Panc1 (cell line): ENCODE measurements at regions not wholly inside any gene's neighbourhood (a gene's known extent, or its start where the extent isn't known, plus 50 kb on each side); places are given as distances from the start of the nearest gene placed in this dataset.

Experiments used
- POLR2AphosphoS5 ChIP-seq: IDR thresholded peaks from 2 replicates; pipeline ENCODE4 v1.6.1; 2012; ENCODE audit warnings: mild to moderate bottlenecking, low read depth, low read length, moderate library complexity
- SIN3A ChIP-seq: IDR thresholded peaks from 2 replicates; pipeline ENCODE4 v1.6.1; 2012; ENCODE audit warnings: low read depth, mild to moderate bottlenecking, low read length, moderate library complexity, borderline replicate concordance; ENCODE audit not compliant: insufficient read depth
- TCF7L2 ChIP-seq: IDR thresholded peaks from 2 replicates; pipeline ENCODE4 v1.6.1; 2011; ENCODE audit warnings: mild to moderate bottlenecking, low read depth, low read length, inconsistent platforms
- TF ChIP-seq, protein P1 (sequence below), 2 experiments: IDR thresholded peaks; 2 replicates each; pipeline ENCODE4 v1.6.1; 2011 to 2012; ENCODE audit warnings: low read depth in 2 of 2, control low read depth in 1 of 2, low read length in 1 of 2, mild to moderate bottlenecking in 1 of 2, moderate library complexity in 1 of 2; ENCODE audit not compliant: insufficient read depth in 1 of 2
- TF ChIP-seq, protein P2 (sequence below): fragments of 450-650 bp; IDR thresholded peaks from 2 replicates; pipeline ENCODE4 v1.5.1; 2017; ENCODE audit warnings: mild to moderate bottlenecking

GRCh38 chr12:97912943-97913342 is 450.3 kb downstream of the RMST start:
- TF ChIP-seq SIN3A: no peak
- TF ChIP-seq, protein P1, sequence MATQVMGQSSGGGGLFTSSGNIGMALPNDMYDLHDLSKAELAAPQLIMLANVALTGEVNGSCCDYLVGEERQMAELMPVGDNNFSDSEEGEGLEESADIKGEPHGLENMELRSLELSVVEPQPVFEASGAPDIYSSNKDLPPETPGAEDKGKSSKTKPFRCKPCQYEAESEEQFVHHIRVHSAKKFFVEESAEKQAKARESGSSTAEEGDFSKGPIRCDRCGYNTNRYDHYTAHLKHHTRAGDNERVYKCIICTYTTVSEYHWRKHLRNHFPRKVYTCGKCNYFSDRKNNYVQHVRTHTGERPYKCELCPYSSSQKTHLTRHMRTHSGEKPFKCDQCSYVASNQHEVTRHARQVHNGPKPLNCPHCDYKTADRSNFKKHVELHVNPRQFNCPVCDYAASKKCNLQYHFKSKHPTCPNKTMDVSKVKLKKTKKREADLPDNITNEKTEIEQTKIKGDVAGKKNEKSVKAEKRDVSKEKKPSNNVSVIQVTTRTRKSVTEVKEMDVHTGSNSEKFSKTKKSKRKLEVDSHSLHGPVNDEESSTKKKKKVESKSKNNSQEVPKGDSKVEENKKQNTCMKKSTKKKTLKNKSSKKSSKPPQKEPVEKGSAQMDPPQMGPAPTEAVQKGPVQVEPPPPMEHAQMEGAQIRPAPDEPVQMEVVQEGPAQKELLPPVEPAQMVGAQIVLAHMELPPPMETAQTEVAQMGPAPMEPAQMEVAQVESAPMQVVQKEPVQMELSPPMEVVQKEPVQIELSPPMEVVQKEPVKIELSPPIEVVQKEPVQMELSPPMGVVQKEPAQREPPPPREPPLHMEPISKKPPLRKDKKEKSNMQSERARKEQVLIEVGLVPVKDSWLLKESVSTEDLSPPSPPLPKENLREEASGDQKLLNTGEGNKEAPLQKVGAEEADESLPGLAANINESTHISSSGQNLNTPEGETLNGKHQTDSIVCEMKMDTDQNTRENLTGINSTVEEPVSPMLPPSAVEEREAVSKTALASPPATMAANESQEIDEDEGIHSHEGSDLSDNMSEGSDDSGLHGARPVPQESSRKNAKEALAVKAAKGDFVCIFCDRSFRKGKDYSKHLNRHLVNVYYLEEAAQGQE (IDR thresholded peaks at IDR 0.05; ENCODE audit: insufficient read depth in 1 of 2, low read depth in 2 of 2, low read length in 1 of 2): no peak
- TF ChIP-seq, protein P2, sequence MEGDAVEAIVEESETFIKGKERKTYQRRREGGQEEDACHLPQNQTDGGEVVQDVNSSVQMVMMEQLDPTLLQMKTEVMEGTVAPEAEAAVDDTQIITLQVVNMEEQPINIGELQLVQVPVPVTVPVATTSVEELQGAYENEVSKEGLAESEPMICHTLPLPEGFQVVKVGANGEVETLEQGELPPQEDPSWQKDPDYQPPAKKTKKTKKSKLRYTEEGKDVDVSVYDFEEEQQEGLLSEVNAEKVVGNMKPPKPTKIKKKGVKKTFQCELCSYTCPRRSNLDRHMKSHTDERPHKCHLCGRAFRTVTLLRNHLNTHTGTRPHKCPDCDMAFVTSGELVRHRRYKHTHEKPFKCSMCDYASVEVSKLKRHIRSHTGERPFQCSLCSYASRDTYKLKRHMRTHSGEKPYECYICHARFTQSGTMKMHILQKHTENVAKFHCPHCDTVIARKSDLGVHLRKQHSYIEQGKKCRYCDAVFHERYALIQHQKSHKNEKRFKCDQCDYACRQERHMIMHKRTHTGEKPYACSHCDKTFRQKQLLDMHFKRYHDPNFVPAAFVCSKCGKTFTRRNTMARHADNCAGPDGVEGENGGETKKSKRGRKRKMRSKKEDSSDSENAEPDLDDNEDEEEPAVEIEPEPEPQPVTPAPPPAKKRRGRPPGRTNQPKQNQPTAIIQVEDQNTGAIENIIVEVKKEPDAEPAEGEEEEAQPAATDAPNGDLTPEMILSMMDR: no peak
- TF ChIP-seq POLR2AphosphoS5: no peak
- TF ChIP-seq TCF7L2: no peak
